GM19351 (cell line): ENCODE measurements at regions not wholly inside any gene's neighbourhood (a gene's known extent, or its start where the extent isn't known, plus 50 kb on each side); places are given as distances from the start of the nearest gene placed in this dataset.
A peak's percentile ranks its signal among the peaks of the same experiment; 100 is the strongest.
"Not testable (repeated sequence)": the region's sequence is repeated elsewhere in the genome, so short reads cannot be mapped to it uniquely, and the experiment has no call there.

ENCODE experiments used
- ATAC-seq: cut with Tn5 transposase; IDR thresholded peaks from one replicate; pipeline ENCODE4 v1.9.1; 2021; ENCODE audit warnings: mild to moderate bottlenecking, moderate library complexity; ENCODE audit not compliant: unreplicated experiment

DNA sequence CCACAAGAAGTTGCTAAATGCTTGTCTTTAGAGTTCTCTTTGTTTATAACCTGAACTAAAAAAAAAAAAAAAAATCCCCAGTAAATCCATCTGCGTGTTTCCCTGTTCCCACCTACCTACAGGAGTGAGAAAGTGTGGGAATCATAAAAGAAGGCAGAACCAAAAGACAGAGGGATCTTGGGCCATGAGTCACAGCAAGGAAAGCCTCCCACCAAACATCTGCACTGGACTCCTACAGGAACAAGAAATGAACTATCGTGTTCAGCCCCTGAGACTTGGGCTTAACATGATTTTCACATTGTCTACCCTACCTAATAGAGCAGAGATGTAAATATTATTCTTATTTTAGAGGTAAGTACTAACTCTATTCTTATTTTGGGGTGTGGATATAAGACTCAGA, 1761.2 kb upstream of the CELF4 start:
- no peak for ATAC-seq

GRCh38 chr18:39325973-39326372, 1760.4 kb upstream of the CELF4 start:
- ATAC-seq: no peak

DNA sequence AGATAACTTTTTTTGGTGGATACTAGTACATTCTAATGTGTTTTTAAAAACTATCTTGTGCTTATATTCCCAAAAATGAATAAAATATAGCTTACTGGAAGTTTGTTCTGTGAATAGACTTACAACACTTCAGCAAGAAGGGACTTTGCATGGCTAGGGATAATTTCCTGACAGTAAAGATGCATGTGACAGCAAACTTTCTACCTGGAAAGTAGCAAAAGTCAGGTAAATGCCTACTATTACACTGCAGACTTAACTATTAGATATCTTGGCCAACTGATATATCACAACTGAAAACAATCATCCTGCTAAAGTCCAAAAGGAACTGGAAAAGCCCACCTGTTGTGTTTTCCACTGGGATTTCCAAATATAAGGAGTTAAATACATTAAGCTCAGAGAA, 1753.5 kb upstream of the CELF4 start:
- no peak for ATAC-seq

- no peak for ATAC-seq
Measured at GRCh38 chr18:39318462-39318861, 1752.9 kb upstream of the CELF4 start.

GRCh38 chr18:39318008-39318407, 1752.4 kb upstream of the CELF4 start:
- peak; percentile 49 for ATAC-seq

- ATAC-seq: no peak
Measured at GRCh38 chr18:39314595-39314994, 1749.0 kb upstream of the CELF4 start.

DNA sequence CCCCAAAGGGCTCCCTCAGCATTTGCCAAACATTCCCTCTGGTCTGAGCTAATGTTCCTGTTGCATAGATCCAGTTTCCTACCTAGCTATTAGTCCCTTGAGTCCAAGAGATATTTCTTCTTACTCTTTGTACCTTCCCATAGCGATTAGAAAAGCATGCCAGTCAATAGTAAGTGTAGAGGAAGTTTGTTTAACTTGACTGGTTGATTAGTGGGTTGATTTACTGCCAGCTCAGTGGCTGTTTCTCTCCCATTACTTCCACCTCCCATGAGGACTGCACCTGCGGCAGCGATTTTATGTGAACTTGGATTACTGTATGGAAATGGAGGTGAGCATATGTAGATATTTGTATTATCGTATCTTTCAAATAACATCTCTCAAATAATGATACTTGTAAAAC, 1748.4 kb upstream of the CELF4 start:
- ATAC-seq: no peak

GRCh38 chr18:39311111-39311712, 1745.6 kb upstream of the CELF4 start:
- no peak for ATAC-seq

DNA sequence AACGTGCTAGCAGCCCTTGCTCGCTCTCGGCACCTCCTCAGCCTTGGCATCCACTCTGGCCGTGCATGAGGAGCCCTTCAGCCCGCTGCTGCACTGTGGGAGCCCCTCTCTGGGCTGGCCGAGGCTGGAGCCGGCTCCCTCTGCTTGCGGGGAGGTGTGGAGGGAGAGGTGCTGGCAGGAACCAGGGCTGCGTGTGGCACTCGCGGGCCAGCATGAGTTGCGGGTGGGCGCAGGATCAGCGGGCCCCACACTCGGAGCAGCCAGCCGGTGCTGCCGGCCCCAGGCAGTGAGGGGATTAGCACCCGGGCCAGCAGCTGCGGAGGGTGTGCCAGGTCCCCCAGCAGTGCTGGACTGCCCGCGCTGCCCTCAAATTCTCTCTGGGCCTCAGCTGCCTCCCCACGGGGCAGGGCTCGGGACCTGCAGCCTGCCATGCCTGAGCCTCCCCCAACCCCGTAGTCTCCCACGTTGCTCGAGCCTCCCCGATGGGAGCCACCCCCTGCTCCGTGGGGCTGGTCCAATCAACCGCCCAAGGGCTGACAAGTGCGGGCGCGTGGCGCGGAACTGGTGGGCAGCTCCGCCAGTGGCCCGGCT, 1743.4 kb upstream of the CELF4 start:
- not testable (repeated sequence) for ATAC-seq

DNA sequence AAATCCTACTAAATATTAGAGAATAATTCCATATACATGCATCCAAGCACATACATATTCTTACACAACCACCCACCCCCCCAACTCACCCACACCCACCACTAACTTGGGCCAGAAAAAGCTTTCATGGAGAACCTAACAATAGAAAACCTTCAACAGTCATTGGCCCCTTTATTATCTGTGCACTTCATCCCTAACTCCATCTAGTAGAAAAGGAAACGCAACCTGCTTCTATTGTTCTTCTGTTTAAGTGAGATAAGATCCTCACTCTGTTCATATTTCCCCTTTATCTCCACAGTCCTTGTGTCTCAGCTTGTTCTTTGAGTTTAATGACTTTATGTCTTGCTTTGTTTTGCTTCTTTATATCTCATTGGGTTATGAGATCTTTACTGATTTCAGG, 1740.2 kb upstream of the CELF4 start:
- ATAC-seq: no peak

DNA sequence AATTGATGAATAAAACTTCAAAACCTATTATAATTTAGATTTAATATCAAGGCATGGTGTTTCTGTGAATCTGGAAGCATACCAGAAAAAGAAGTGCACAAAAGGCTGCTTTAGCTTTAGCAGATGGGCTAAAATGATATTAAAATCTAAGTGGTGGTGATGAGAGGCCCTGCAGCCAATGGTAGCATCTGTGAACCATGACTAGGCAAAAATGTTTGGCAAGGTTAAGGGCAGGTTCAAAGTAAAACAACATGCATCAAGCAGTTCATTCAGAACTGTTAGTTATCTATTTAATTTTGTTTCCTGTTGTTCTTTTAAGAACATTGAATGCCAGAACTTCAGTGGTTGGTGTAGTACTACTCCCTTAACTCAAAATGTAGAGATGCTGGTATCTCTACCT, 1736.9 kb upstream of the CELF4 start:
- no peak for ATAC-seq

- no peak for ATAC-seq
Measured at GRCh38 chr18:39299152-39299551, 1733.6 kb upstream of the CELF4 start.

- no peak for ATAC-seq
Measured at GRCh38 chr18:39297225-39297624, 1731.6 kb upstream of the CELF4 start.

- ATAC-seq: no peak
Measured at GRCh38 chr18:39296293-39296888, 1730.8 kb upstream of the CELF4 start.

- no peak for ATAC-seq
Measured at GRCh38 chr18:39276764-39277163, 1711.2 kb upstream of the CELF4 start.

GRCh38 chr18:39274535-39274934, 1708.9 kb upstream of the CELF4 start:
- ATAC-seq: no peak

DNA sequence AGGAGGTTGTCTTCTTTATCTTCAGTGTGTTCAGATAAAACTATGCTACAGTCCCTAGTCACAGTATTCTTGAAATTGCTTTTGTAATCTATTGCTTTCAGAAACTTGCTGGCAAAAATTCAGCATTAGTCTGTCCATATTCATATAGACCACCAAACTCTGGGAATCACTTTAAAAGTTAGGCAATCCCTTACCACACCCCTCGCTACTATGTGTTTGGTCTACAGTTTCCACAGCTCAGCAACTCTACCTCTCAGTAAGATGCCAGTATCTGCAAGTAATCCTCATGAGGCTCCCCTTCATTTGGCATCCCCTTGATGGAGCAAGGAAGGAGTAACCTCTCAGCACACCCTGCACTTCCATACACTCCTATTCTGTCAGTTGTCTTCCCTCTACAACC, 1706.6 kb upstream of the CELF4 start:
- no peak for ATAC-seq

- ATAC-seq: no peak
Measured at GRCh38 chr18:39271654-39272053, 1706.1 kb upstream of the CELF4 start.

DNA sequence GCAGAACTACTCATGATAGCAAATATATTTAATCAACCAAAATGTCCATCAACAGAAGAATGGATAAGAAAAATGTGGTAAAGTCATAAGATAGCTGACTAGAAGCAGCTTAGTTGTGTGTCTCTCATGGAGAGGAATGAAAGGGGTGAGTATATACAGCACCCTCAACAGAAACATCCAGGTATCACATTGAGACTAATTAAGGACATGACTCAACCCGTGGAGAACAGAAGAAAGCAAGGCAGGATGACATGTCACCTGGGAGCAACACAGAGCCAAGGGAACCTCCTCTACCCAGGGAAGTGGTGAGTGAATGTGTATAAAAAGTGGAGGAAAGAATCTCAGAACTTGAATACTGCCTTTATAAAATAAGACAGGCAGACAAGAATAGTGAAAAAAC, 1695.0 kb upstream of the CELF4 start:
- ATAC-seq: no peak

DNA sequence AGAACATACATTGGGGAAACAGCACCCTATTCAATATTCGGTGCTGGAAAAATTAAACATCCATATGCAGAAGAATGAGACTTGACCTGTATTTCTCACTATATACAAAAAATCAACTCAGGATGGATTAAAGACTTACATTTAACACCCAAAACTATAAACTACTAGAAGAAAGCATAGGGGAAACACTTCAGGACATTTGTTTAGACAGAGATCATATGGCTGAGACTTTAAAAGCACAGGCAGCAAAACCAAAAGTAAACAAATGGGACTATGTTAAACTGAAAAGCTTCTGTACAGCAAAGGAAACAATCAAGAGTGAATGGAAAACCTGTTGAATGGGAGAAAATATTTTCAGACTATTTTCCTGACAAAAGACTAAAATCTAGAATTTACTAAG, 1694.1 kb upstream of the CELF4 start:
- ATAC-seq: no peak

GRCh38 chr18:39244242-39244641, 1678.6 kb upstream of the CELF4 start:
- no peak for ATAC-seq

DNA sequence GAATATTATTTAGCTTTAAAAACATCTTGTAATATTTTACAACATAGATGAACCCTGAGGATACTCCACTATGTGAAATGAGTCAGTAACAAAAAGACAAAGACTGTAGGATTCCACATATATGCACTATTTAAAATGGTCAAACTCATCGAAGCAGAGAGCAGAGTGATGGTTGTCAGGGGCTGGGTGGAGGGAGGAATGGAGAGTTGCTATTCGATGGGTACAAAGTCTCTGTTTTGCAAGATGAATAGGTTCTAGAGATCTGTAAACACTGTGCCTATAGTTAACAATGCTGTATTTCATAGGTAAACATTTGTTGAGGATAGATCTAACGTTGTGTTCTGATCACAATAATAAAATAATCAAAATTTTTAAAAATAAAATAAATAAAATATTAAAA, 1675.9 kb upstream of the CELF4 start:
- no peak for ATAC-seq
